Glutamatergic neuron (in vitro differentiated cells): ENCODE measurements at regions not wholly inside any gene's neighbourhood (a gene's known extent, or its start where the extent isn't known, plus 50 kb on each side); places are given as distances from the start of the nearest gene placed in this dataset.

ENCODE experiments used
- DNase-seq: peaks from one replicate; pipeline ENCODE4 v3.0.0; 2022
- H3K27ac Mint-ChIP-seq: one replicate; pipeline ENCODE4 v1.8.0; 2020; ENCODE audit warnings: mild to moderate bottlenecking, mixed read lengths, inconsistent platforms; ENCODE audit not compliant: unreplicated experiment
- H3K27me3 Mint-ChIP-seq: one replicate; pipeline ENCODE4 v1.8.0; 2020; ENCODE audit warnings: mild to moderate bottlenecking, moderate library complexity, mixed read lengths, inconsistent platforms; ENCODE audit not compliant: unreplicated experiment
- H3K36me3 Mint-ChIP-seq: one replicate; pipeline ENCODE4 v1.8.0; 2020; ENCODE audit warnings: mild to moderate bottlenecking, mixed read lengths, inconsistent platforms; ENCODE audit not compliant: unreplicated experiment
- H3K4me1 Mint-ChIP-seq: one replicate; pipeline ENCODE4 v1.8.0; 2020; ENCODE audit warnings: mild to moderate bottlenecking, low read depth, mixed read lengths, inconsistent platforms; ENCODE audit not compliant: unreplicated experiment
- H3K4me3 Mint-ChIP-seq: one replicate; pipeline ENCODE4 v1.8.0; 2020; ENCODE audit warnings: mild to moderate bottlenecking, mixed read lengths, inconsistent platforms; ENCODE audit not compliant: unreplicated experiment
- H3K9me3 Mint-ChIP-seq: one replicate; pipeline ENCODE4 v1.8.0; 2020; ENCODE audit warnings: mild to moderate bottlenecking, moderate library complexity, mixed read lengths, inconsistent platforms; ENCODE audit not compliant: unreplicated experiment
- TF ChIP-seq, protein P1 (sequence below): fragments of 200-600 bp; sonication (generic); IDR thresholded peaks from one replicate; pipeline ENCODE4 v1.5.0; 2021; ENCODE audit not compliant: partially characterized antibody, unreplicated experiment

DNA sequence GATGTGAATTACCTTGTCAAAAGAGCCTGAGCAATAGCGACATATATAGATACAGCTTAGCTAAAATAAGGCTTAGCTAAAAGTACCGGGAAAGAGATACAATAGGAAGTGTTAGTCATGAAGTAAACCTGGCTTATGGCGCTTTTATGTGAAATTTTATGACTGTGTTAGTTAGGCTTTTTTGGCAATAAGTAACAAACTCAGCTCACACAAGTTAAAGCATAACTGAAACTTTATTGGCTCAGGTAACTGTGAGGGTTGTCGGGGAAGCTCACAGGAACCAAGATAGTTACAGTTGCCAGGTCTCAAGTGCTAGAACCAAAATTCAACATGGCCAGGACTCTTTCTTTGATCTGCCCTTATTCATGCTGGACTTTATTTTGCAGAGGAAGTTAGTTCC, 925.0 kb upstream of the GYPC start:
- no peaks in the 10 kb centered on the region for H3K9me3 Mint-ChIP-seq
- H3K27me3 Mint-ChIP-seq, result no peaks in the 10 kb centered on the region
- DNase-seq, result no peak
- no peaks in the 10 kb centered on the region for H3K4me1 Mint-ChIP-seq
- peaks cover 9% of the 10 kb centered on the region for H3K36me3 Mint-ChIP-seq
- no peak overlapping the region for H3K27ac Mint-ChIP-seq
- TF ChIP-seq, protein P1, sequence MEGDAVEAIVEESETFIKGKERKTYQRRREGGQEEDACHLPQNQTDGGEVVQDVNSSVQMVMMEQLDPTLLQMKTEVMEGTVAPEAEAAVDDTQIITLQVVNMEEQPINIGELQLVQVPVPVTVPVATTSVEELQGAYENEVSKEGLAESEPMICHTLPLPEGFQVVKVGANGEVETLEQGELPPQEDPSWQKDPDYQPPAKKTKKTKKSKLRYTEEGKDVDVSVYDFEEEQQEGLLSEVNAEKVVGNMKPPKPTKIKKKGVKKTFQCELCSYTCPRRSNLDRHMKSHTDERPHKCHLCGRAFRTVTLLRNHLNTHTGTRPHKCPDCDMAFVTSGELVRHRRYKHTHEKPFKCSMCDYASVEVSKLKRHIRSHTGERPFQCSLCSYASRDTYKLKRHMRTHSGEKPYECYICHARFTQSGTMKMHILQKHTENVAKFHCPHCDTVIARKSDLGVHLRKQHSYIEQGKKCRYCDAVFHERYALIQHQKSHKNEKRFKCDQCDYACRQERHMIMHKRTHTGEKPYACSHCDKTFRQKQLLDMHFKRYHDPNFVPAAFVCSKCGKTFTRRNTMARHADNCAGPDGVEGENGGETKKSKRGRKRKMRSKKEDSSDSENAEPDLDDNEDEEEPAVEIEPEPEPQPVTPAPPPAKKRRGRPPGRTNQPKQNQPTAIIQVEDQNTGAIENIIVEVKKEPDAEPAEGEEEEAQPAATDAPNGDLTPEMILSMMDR, result no peak
- no peak overlapping the region for H3K4me3 Mint-ChIP-seq

GRCh38 chr2:125736306-125736705, 919.7 kb upstream of the GYPC start:
- Mint-ChIP-seq H3K27me3 (no peaks in the 10 kb centered on the region), H3K9me3 (peaks cover 3% of the 10 kb centered on the region), H3K36me3 (peaks cover 23% of the 10 kb centered on the region), H3K27ac (no peak overlapping the region), H3K4me3 (no peak overlapping the region), H3K4me1 (no peaks in the 10 kb centered on the region)
- no peak for DNase-seq
- TF ChIP-seq, protein P1, result no peak

- Mint-ChIP-seq H3K4me1 (peaks cover 2% of the 10 kb centered on the region), H3K27me3 (no peaks in the 10 kb centered on the region), H3K4me3 (no peak overlapping the region), H3K9me3 (no peaks in the 10 kb centered on the region), H3K36me3 (no peaks in the 10 kb centered on the region), H3K27ac (peak overlapping the region; percentile 45)
- DNase-seq, result peak; percentile 48
- TF ChIP-seq, protein P1, result peak; percentile 36
Observed at GRCh38 chr2:125745514-125745913, 910.4 kb upstream of the GYPC start.

DNA sequence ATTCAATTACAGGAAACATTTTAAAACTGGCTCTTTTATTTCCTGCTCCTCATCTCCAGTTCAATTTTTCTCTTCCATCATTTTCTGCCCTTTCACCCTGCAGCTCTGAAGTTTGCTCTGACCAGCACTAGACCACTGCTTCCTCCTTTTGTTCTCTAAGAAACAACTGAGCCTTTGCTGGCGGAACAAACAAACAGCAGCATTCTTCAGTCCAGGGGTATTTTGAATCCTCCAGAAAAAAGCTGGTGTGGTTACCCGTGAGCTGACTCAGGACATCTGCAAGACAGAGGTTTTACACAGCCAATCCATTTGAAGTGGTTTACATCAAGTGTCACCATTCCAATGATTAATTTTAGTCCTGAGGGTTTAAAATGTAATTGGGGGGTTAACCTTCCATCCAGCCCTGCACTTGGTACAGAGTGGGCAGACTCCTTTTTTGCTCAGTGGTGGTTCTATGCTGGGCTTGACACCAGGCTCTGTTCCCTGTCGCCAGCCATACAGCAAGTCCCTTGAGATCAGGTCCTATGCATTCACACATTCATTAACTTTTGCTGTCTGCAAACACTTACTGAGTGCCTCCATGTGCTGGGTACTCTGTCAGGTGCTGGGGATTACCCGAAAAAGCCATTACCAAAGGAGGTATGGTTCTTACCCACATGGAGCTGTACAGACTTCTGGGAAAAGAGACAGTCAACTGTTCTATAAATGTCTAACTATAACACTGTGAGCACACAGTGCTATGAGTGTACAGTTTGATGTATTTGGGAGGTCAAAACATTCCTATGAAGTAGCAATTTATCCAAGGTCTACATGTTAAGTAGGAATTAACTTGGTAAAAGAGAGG, 909.4 kb upstream of the GYPC start:
- H3K27ac Mint-ChIP-seq, result no peak overlapping the region
- no peak overlapping the region for H3K4me3 Mint-ChIP-seq
- H3K9me3 Mint-ChIP-seq, result no peaks in the 10 kb centered on the region
- DNase-seq, result no peak
- no peaks in the 10 kb centered on the region for H3K27me3 Mint-ChIP-seq
- TF ChIP-seq, protein P1, result no peak
- peaks cover 2% of the 10 kb centered on the region for H3K4me1 Mint-ChIP-seq
- H3K36me3 Mint-ChIP-seq, result no peaks in the 10 kb centered on the region

- Mint-ChIP-seq H3K4me1 (peaks cover 2% of the 10 kb centered on the region), H3K4me3 (no peak overlapping the region), H3K27ac (no peak overlapping the region), H3K9me3 (no peaks in the 10 kb centered on the region), H3K27me3 (no peaks in the 10 kb centered on the region), H3K36me3 (no peaks in the 10 kb centered on the region)
- no peak for DNase-seq
- TF ChIP-seq, protein P1, result no peak
Observed at GRCh38 chr2:125747165-125747425, 908.9 kb upstream of the GYPC start.
